ENCODE measurements at regions not wholly inside any gene's neighbourhood (a gene's known extent, or its start where the extent isn't known, plus 50 kb on each side); places are given as distances from the start of the nearest gene placed in this dataset.

GRCh38 chr9:91004484-91004883 lies 202.9 kb downstream of the SYK start:
- H3K36me3 ChIP-seq (ENCODE audit: insufficient read depth, low read length) = no peaks in the 10 kb centered on the region
- no peaks in the 10 kb centered on the region for H4K20me1 ChIP-seq (ENCODE audit: insufficient read depth, low read length)
- no peaks in the 10 kb centered on the region for H3K79me2 ChIP-seq (ENCODE audit: insufficient read depth, low read length)
- H3K9ac ChIP-seq (ENCODE audit: low read depth, low read length) = no peak overlapping the region
- no peak overlapping the region for H3K4me3 ChIP-seq (ENCODE audit: low read depth in 1 of 2, low read length in 2 of 2)
- TF ChIP-seq CTCF (IDR thresholded peaks at IDR 0.05; ENCODE audit: borderline replicate concordance, extremely low read depth, low read length, poor library complexity, severe bottlenecking) = no peak
- TF ChIP-seq EZH2 (IDR thresholded peaks at IDR 0.05; ENCODE audit: borderline replicate concordance, low read depth, low read length, severe bottlenecking) = no peak
- H2AFZ ChIP-seq (ENCODE audit: low read depth, low read length) = no peak overlapping the region
- ATAC-seq (ENCODE audit: insufficient read depth, low read depth) (no peak), DNase-seq (no peak)
- H3K9me3 ChIP-seq (ENCODE audit: insufficient read depth, low read length, severe bottlenecking) = no peaks in the 10 kb centered on the region
- no peak overlapping the region for H3K4me2 ChIP-seq (ENCODE audit: insufficient read depth, low read length)
- no peaks in the 10 kb centered on the region for H3K27me3 ChIP-seq (ENCODE audit: insufficient read depth, low read length, poor library complexity)
- no peak overlapping the region for H3K27ac ChIP-seq (ENCODE audit: low read length)
- no peaks in the 10 kb centered on the region for H3K4me1 ChIP-seq (ENCODE audit: insufficient read depth, low read length)

- H3K9me3 ChIP-seq (ENCODE audit: insufficient read depth, low read length, severe bottlenecking) = no peaks in the 10 kb centered on the region
- no peaks in the 10 kb centered on the region for H3K79me2 ChIP-seq (ENCODE audit: insufficient read depth, low read length)
- no peak overlapping the region for H3K4me2 ChIP-seq (ENCODE audit: insufficient read depth, low read length)
- H3K4me1 ChIP-seq (ENCODE audit: insufficient read depth, low read length) = no peaks in the 10 kb centered on the region
- ATAC-seq (ENCODE audit: insufficient read depth, low read depth) (no peak), DNase-seq (no peak)
- H3K4me3 ChIP-seq (ENCODE audit: low read depth in 1 of 2, low read length in 2 of 2) = no peak overlapping the region
- no peaks in the 10 kb centered on the region for H4K20me1 ChIP-seq (ENCODE audit: insufficient read depth, low read length)
- no peak overlapping the region for H3K27ac ChIP-seq (ENCODE audit: low read length)
- no peaks in the 10 kb centered on the region for H3K36me3 ChIP-seq (ENCODE audit: insufficient read depth, low read length)
- TF ChIP-seq CTCF (IDR thresholded peaks at IDR 0.05; ENCODE audit: borderline replicate concordance, extremely low read depth, low read length, poor library complexity, severe bottlenecking) (no peak), EZH2 (IDR thresholded peaks at IDR 0.05; ENCODE audit: borderline replicate concordance, low read depth, low read length, severe bottlenecking) (no peak)
- no peak overlapping the region for H3K9ac ChIP-seq (ENCODE audit: low read depth, low read length)
- no peak overlapping the region for H2AFZ ChIP-seq (ENCODE audit: low read depth, low read length)
- no peaks in the 10 kb centered on the region for H3K27me3 ChIP-seq (ENCODE audit: insufficient read depth, low read length, poor library complexity)
These were observed 203.4 kb downstream of the SYK start for GRCh38 chr9:91004992-91005391.

GRCh38 chr9:91006046-91006445 lies 204.4 kb downstream of the SYK start:
- no peaks in the 10 kb centered on the region for H4K20me1 ChIP-seq (ENCODE audit: insufficient read depth, low read length)
- DNase-seq = no peak
- H3K4me2 ChIP-seq (ENCODE audit: insufficient read depth, low read length) = no peak overlapping the region
- no peaks in the 10 kb centered on the region for H3K36me3 ChIP-seq (ENCODE audit: insufficient read depth, low read length)
- no peaks in the 10 kb centered on the region for H3K79me2 ChIP-seq (ENCODE audit: insufficient read depth, low read length)
- H3K4me1 ChIP-seq (ENCODE audit: insufficient read depth, low read length) = no peaks in the 10 kb centered on the region
- no peaks in the 10 kb centered on the region for H3K27me3 ChIP-seq (ENCODE audit: insufficient read depth, low read length, poor library complexity)
- H2AFZ ChIP-seq (ENCODE audit: low read depth, low read length) = no peak overlapping the region
- no peak for ATAC-seq (ENCODE audit: insufficient read depth, low read depth)
- no peak overlapping the region for H3K9ac ChIP-seq (ENCODE audit: low read depth, low read length)
- H3K4me3 ChIP-seq (ENCODE audit: low read depth in 1 of 2, low read length in 2 of 2) = no peak overlapping the region
- no peak overlapping the region for H3K27ac ChIP-seq (ENCODE audit: low read length)
- H3K9me3 ChIP-seq (ENCODE audit: insufficient read depth, low read length, severe bottlenecking) = no peaks in the 10 kb centered on the region
- TF ChIP-seq CTCF (IDR thresholded peaks at IDR 0.05; ENCODE audit: borderline replicate concordance, extremely low read depth, low read length, poor library complexity, severe bottlenecking) (no peak), EZH2 (IDR thresholded peaks at IDR 0.05; ENCODE audit: borderline replicate concordance, low read depth, low read length, severe bottlenecking) (no peak)

- Histone ChIP-seq H3K9me3 (ENCODE audit: insufficient read depth, low read length, severe bottlenecking) (peaks cover 3% of the 10 kb centered on the region), H3K27ac (ENCODE audit: low read length) (no peak overlapping the region), H2AFZ (ENCODE audit: low read depth, low read length) (no peak overlapping the region), H3K79me2 (ENCODE audit: insufficient read depth, low read length) (no peaks in the 10 kb centered on the region), H3K4me2 (ENCODE audit: insufficient read depth, low read length) (no peak overlapping the region), H3K36me3 (ENCODE audit: insufficient read depth, low read length) (no peaks in the 10 kb centered on the region), H3K27me3 (ENCODE audit: insufficient read depth, low read length, poor library complexity) (no peaks in the 10 kb centered on the region), H3K4me1 (ENCODE audit: insufficient read depth, low read length) (no peaks in the 10 kb centered on the region), H4K20me1 (ENCODE audit: insufficient read depth, low read length) (no peaks in the 10 kb centered on the region), H3K4me3 (ENCODE audit: low read depth in 1 of 2, low read length in 2 of 2) (no peak overlapping the region), H3K9ac (ENCODE audit: low read depth, low read length) (no peak overlapping the region)
- no peak for ATAC-seq (ENCODE audit: insufficient read depth, low read depth)
- DNase-seq = no peak
- TF ChIP-seq EZH2 (IDR thresholded peaks at IDR 0.05; ENCODE audit: borderline replicate concordance, low read depth, low read length, severe bottlenecking) = no peak
These were observed 206.9 kb downstream of the SYK start for GRCh38 chr9:91008568-91008967.

All from DND-41 (cell line).